Hepatocyte (in vitro differentiated cells): ENCODE measurements at regions not wholly inside any gene's neighbourhood (a gene's known extent, or its start where the extent isn't known, plus 50 kb on each side); places are given as distances from the start of the nearest gene placed in this dataset.

Experiments used
- DNase-seq: peaks from one replicate; pipeline ENCODE4 v3.0.0-alpha.2; 2016; ENCODE audit warnings: low spot score
- H2AFZ ChIP-seq: fragments of 200-600 bp; sonication (generic); 2 replicates; pipeline ENCODE4 v1.6.0; 2016; ENCODE audit warnings: antibody characterized with exemption, mild to moderate bottlenecking
- H3K27ac ChIP-seq: fragments of 200-600 bp; sonication (generic); 2 replicates; pipeline ENCODE4 v1.5.1; 2016; ENCODE audit warnings: mild to moderate bottlenecking
- H3K27me3 ChIP-seq: fragments of 200-600 bp; sonication (generic); 2 replicates; pipeline ENCODE4 v1.6.1; 2016
- H3K36me3 ChIP-seq: fragments of 200-600 bp; sonication (generic); replicated peaks from 2 replicates; pipeline ENCODE4 v1.5.1; 2016; ENCODE audit warnings: low read depth; ENCODE audit not compliant: insufficient read depth
- H3K4me1 ChIP-seq: fragments of 200-600 bp; sonication (generic); 2 replicates; pipeline ENCODE4 v1.5.1; 2016; ENCODE audit warnings: mild to moderate bottlenecking, moderate library complexity; ENCODE audit not compliant: insufficient read depth
- H3K4me2 ChIP-seq: fragments of 200-600 bp; sonication (generic); 2 replicates; pipeline ENCODE4 v1.6.0; 2016
- H3K4me3 ChIP-seq: fragments of 200-600 bp; sonication (generic); 2 replicates; pipeline ENCODE4 v1.5.1; 2016; ENCODE audit warnings: mild to moderate bottlenecking
- H3K79me2 ChIP-seq: fragments of 200-600 bp; sonication (generic); 2 replicates; pipeline ENCODE4 v1.6.0; 2017; ENCODE audit warnings: mild to moderate bottlenecking
- H3K9me2 ChIP-seq: fragments of 200-600 bp; sonication (generic); replicated peaks from 2 replicates; pipeline ENCODE4 v1.6.0; 2017; ENCODE audit warnings: mild to moderate bottlenecking; ENCODE audit not compliant: insufficient read depth
- H3K9me3 ChIP-seq: fragments of 200-600 bp; sonication (generic); 2 replicates; pipeline ENCODE4 v1.5.1; 2016; ENCODE audit warnings: low read depth, mild to moderate bottlenecking
- H4K20me1 ChIP-seq: fragments of 200-600 bp; sonication (generic); 2 replicates; pipeline ENCODE4 v1.6.0; 2016; ENCODE audit warnings: mild to moderate bottlenecking; ENCODE audit not compliant: insufficient read depth, poor library complexity, severe bottlenecking
- EZH2 ChIP-seq: fragments of 200-600 bp; sonication (generic); IDR thresholded peaks from 2 replicates; pipeline ENCODE4 v1.6.1; 2016; ENCODE audit warnings: antibody characterized with exemption, mild to moderate bottlenecking, borderline replicate concordance
- EZH2phosphoT487 ChIP-seq: fragments of 200-600 bp; sonication (generic); IDR thresholded peaks from one replicate; pipeline ENCODE4 v1.6.1; 2018; ENCODE audit warnings: antibody characterized with exemption, mild to moderate bottlenecking, low read depth, moderate library complexity; ENCODE audit not compliant: unreplicated experiment, severe bottlenecking
- WGBS: methylation state at CpG from one replicate; pipeline ENCODE4 v1.1.6; 2016; ENCODE audit warnings: low lambda C conversion rate; ENCODE audit errors: missing lambda C conversion rate; 5-methylcytosine and 5-hydroxymethylcytosine counted together
- TF ChIP-seq, protein P1 (sequence below): fragments of 200-600 bp; sonication (generic); IDR thresholded peaks from 2 replicates; pipeline ENCODE4 v1.5.1; 2016; ENCODE audit warnings: antibody characterized with exemption, mild to moderate bottlenecking; ENCODE audit not compliant: poor library complexity

DNA sequence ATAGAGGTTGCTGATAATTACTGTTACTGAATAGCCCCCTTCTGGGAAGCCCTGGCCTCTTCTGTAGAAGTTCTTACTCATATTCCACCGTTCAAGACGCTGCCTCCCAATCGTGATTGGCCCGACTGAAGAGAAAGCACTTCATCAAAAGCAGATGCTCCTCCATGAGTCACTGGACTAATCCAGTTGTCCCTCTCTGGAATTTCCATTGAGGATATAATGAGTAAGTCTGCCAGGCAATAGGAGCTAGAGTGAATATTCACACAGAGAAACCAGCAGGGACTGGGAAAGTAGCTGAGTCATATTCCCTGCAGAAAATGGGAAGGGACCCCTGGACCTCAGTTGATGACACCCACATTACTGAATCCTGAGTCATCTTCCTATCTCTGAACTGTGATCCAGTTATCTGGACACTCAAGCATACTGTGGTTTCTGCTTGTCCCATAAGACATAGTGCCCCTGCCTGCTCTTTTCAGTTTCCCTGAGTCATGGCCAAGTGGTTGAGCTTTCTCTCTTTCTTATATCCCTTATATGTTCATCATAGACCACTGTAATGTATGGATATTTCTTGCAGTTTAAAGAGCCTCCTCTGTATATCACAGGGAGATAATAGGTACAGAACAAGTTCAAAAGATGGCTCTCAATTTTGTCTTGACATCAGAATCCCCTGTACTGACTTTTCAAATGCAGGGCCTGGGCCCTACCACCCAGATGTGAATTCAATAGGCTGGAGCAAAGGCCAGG lies 151.2 kb upstream of the CDIN1 start:
- peak overlapping the region; percentile 87 for H3K27ac ChIP-seq

DNA sequence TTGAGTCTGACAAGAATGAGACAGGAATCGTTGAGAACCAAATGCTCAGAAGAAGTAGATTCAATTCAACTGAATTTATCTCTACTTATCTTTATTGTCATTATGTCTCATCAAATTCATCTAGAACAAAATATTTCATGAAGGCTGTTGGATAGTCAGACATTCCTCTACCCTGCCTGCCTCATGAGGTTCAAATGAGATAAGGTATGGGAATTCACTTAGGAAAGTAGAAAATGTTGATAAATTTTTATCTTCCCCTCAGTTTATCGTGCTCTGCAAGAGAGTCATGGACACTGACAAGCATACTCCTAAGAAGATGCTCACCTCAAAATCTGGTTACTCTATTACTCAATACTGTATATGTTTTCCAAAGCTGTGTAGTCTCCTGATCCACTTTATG lies 149.7 kb upstream of the CDIN1 start:
- no peaks in the 10 kb centered on the region for H3K4me1 ChIP-seq
- no peaks in the 10 kb centered on the region for H4K20me1 ChIP-seq
- WGBS, result 85% methylated on average over 2 of the region's 2 CpGs
- no peak overlapping the region for H3K27ac ChIP-seq
- no peak overlapping the region for H3K4me3 ChIP-seq
- TF ChIP-seq, protein P1, sequence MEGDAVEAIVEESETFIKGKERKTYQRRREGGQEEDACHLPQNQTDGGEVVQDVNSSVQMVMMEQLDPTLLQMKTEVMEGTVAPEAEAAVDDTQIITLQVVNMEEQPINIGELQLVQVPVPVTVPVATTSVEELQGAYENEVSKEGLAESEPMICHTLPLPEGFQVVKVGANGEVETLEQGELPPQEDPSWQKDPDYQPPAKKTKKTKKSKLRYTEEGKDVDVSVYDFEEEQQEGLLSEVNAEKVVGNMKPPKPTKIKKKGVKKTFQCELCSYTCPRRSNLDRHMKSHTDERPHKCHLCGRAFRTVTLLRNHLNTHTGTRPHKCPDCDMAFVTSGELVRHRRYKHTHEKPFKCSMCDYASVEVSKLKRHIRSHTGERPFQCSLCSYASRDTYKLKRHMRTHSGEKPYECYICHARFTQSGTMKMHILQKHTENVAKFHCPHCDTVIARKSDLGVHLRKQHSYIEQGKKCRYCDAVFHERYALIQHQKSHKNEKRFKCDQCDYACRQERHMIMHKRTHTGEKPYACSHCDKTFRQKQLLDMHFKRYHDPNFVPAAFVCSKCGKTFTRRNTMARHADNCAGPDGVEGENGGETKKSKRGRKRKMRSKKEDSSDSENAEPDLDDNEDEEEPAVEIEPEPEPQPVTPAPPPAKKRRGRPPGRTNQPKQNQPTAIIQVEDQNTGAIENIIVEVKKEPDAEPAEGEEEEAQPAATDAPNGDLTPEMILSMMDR, result no peak
- TF ChIP-seq EZH2, result no peak
- no peaks in the 10 kb centered on the region for H3K9me3 ChIP-seq
- no peaks in the 10 kb centered on the region for H3K36me3 ChIP-seq
- DNase-seq, result no peak
- H3K79me2 ChIP-seq, result no peaks in the 10 kb centered on the region
- no peak overlapping the region for H2AFZ ChIP-seq
- H3K4me2 ChIP-seq, result no peak overlapping the region
- no peaks in the 10 kb centered on the region for H3K27me3 ChIP-seq
- no peaks in the 10 kb centered on the region for H3K9me2 ChIP-seq

More for the DNA sequence above, 151.2 kb upstream of the CDIN1 start:
- H3K9me3 ChIP-seq, result no peaks in the 10 kb centered on the region
- TF ChIP-seq, protein P1, result no peak
- TF ChIP-seq EZH2 (no peak), EZH2phosphoT487 (no peak)
- H3K4me1 ChIP-seq, result no peaks in the 10 kb centered on the region
- no peaks in the 10 kb centered on the region for H3K27me3 ChIP-seq
- peak; percentile 78 for DNase-seq
- H3K36me3 ChIP-seq, result no peaks in the 10 kb centered on the region
- H3K4me2 ChIP-seq, result no peak overlapping the region
- no peak overlapping the region for H3K4me3 ChIP-seq
- no peaks in the 10 kb centered on the region for H3K79me2 ChIP-seq
- H2AFZ ChIP-seq, result no peak overlapping the region
- 54% methylated on average over 4 of the region's 4 CpGs for WGBS
- no peaks in the 10 kb centered on the region for H4K20me1 ChIP-seq
- H3K9me2 ChIP-seq, result no peaks in the 10 kb centered on the region

DNA sequence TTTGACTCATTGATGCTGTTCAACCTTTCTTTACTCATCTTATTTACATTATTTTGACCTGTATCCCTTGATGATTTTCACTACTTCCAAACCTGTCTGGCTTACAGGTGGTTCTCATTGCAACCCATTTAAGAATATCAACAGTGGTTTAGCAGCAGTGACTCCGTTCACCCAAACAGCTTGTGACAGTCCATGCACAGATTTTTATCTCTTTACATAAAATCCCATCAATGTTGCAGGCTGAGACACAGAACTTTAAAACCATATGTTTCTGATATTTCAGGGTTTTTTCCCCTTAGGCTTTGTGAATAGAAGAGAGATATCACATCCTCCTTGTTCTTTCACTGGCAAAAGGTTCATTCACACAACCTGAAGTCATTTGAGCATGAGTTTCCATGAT lies 149.1 kb upstream of the CDIN1 start:
- H3K4me3 ChIP-seq, result no peak overlapping the region
- no peaks in the 10 kb centered on the region for H3K36me3 ChIP-seq
- no peaks in the 10 kb centered on the region for H3K4me1 ChIP-seq
- H3K9me3 ChIP-seq, result no peaks in the 10 kb centered on the region
- DNase-seq, result no peak
- no peak overlapping the region for H2AFZ ChIP-seq
- WGBS, result 54% methylated on average over 1 of the region's 1 CpG
- H3K79me2 ChIP-seq, result no peaks in the 10 kb centered on the region
- no peaks in the 10 kb centered on the region for H3K27me3 ChIP-seq
- no peaks in the 10 kb centered on the region for H3K9me2 ChIP-seq
- no peaks in the 10 kb centered on the region for H4K20me1 ChIP-seq
- no peak overlapping the region for H3K27ac ChIP-seq
- H3K4me2 ChIP-seq, result no peak overlapping the region
- TF ChIP-seq, protein P1, result no peak
- no peak for TF ChIP-seq EZH2
- TF ChIP-seq EZH2phosphoT487, result no peak
